Activated CD4-positive, alpha-beta T cell treated with anti-CD3 and anti-CD28 coated beads, Interleukin-10, Interleukin-2, amounts not matched to agents 100 ng/mL and 50 ng/mL, durations not matched to agents 16 hours and 8 hours (primary cell): ENCODE measurements at regions not wholly inside any gene's neighbourhood (a gene's known extent, or its start where the extent isn't known, plus 50 kb on each side); places are given as distances from the start of the nearest gene placed in this dataset.

Experiments used
- DNase-seq: peaks from one replicate; pipeline ENCODE4 v3.0.0-alpha.2; 2020

GRCh38 chr7:32428546-32428945, 61.6 kb downstream of the LSM5 start:
- DNase-seq, result no peak

- peak; percentile 73 for DNase-seq
Measured at GRCh38 chr7:32427769-32428291, 62.4 kb downstream of the LSM5 start.

GRCh38 chr7:32416846-32417245, 73.3 kb downstream of the LSM5 start:
- no peak for DNase-seq

GRCh38 chr7:32415936-32416335, 74.2 kb downstream of the LSM5 start:
- no peak for DNase-seq

- no peak for DNase-seq
Measured at GRCh38 chr7:32415519-32415918, 74.7 kb downstream of the LSM5 start.

GRCh38 chr7:32412471-32412870, 77.7 kb downstream of the LSM5 start:
- no peak for DNase-seq

- no peak for DNase-seq
Measured at GRCh38 chr7:32410545-32410944, 79.6 kb downstream of the LSM5 start.

GRCh38 chr7:32406386-32406785, 83.8 kb downstream of the LSM5 start:
- no peak for DNase-seq

GRCh38 chr7:32403463-32404229, 86.5 kb downstream of the LSM5 start:
- DNase-seq, result no peak

- DNase-seq, result no peak
Measured at GRCh38 chr7:32400676-32401075, 89.5 kb downstream of the LSM5 start.

- DNase-seq, result no peak
Measured at GRCh38 chr7:32399311-32399710, 90.9 kb downstream of the LSM5 start.

GRCh38 chr7:32395168-32395567, 95.0 kb downstream of the LSM5 start:
- no peak for DNase-seq

GRCh38 chr7:32393861-32394260, 96.3 kb downstream of the LSM5 start:
- DNase-seq, result no peak

- DNase-seq, result no peak
Measured at GRCh38 chr7:32390210-32390609, 100.0 kb downstream of the LSM5 start.

GRCh38 chr7:32385316-32385956, 104.7 kb downstream of the LSM5 start:
- DNase-seq, result no peak

- DNase-seq, result no peak
Measured at GRCh38 chr7:32381024-32381601, 109.1 kb downstream of the LSM5 start.

- no peak for DNase-seq
Measured at GRCh38 chr7:32379510-32380112, 110.6 kb downstream of the LSM5 start.

GRCh38 chr7:32378988-32379387, 111.2 kb downstream of the LSM5 start:
- DNase-seq, result no peak

- no peak for DNase-seq
Measured at GRCh38 chr7:32364581-32364980, 125.6 kb downstream of the LSM5 start.

GRCh38 chr7:32360127-32360526, 130.1 kb downstream of the LSM5 start:
- DNase-seq, result no peak

GRCh38 chr7:32357535-32358277, 132.5 kb downstream of the LSM5 start:
- DNase-seq, result no peak

- DNase-seq, result peak; percentile 32
Measured at GRCh38 chr7:32347244-32347828, 142.8 kb downstream of the LSM5 start.
